Heart left ventricle (tissue), 16 donors: ENCODE measurements at regions not wholly inside any gene's neighbourhood (a gene's known extent, or its start where the extent isn't known, plus 50 kb on each side); places are given as distances from the start of the nearest gene placed in this dataset.

Source experiments
- ATAC-seq, 4 donors: fragments of 200-7000 bp; cut with Tn5 transposase; one replicate each; pipeline ENCODE4 v1.9.1; 2020 to 2022; ENCODE audit warnings: moderate library complexity in 4 of 4, mild to moderate bottlenecking in 3 of 4, moderate number of reproducible peaks in 1 of 4
- DNase-seq, 5 donors: peaks; one replicate each; pipeline ENCODE4 v3.0.0-alpha.2; 2020
- H3K27ac ChIP-seq, 12 donors: fragments of 200-600 bp; sonication (generic) in 4 of 12; one replicate each; pipeline versions ENCODE4 v1.5.0 to v1.8.0; 2016 to 2022; ENCODE audit warnings: mild to moderate bottlenecking in 2 of 12
- H3K27me3 ChIP-seq, 9 donors: fragments of 200-600 bp; sonication (generic) in 2 of 9; one replicate each; pipeline versions ENCODE4 v1.5.1 to v1.8.0; 2016 to 2022; ENCODE audit warnings: mild to moderate bottlenecking in 3 of 9
- H3K36me3 ChIP-seq, 9 donors: fragments of 200-600 bp; sonication (generic) in 2 of 9; one replicate each; pipeline versions ENCODE4 v1.5.0 to v1.8.0; 2018 to 2022; ENCODE audit warnings: mild to moderate bottlenecking in 2 of 9
- H3K4me1 ChIP-seq, 12 donors: fragments of 200-600 bp; sonication (generic) in 4 of 12; one replicate each; pipeline versions ENCODE4 v1.5.0 to v1.8.0; 2016 to 2022; ENCODE audit warnings: mild to moderate bottlenecking in 3 of 12
- H3K4me3 ChIP-seq, 12 donors: fragments of 200-600 bp; sonication (generic) in 4 of 12; one replicate each; pipeline versions ENCODE4 v1.5.0 to v1.8.0; 2017 to 2022; ENCODE audit warnings: mild to moderate bottlenecking in 9 of 12, moderate library complexity in 4 of 12
- H3K9me3 ChIP-seq, 12 donors: fragments of 200-600 bp; sonication (generic) in 4 of 12; one replicate each; pipeline versions ENCODE4 v1.5.0 to v1.8.0; 2016 to 2022; ENCODE audit warnings: mild to moderate bottlenecking in 1 of 12
- CTCF ChIP-seq, 12 donors: fragments of 200-600 bp; sonication (generic) in 4 of 12; IDR thresholded peaks; one replicate each; pipeline versions ENCODE4 v1.5.0 to v1.8.0; 2018 to 2022; ENCODE audit warnings: antibody characterized with exemption in 12 of 12, mild to moderate bottlenecking in 5 of 12
- POLR2A ChIP-seq, 2 donors: fragments of 450-650 bp; IDR thresholded peaks; one replicate each; pipeline ENCODE4 v1.6.1; 2017; ENCODE audit warnings: antibody characterized with exemption in 2 of 2, mild to moderate bottlenecking in 2 of 2, moderate library complexity in 2 of 2
- WGBS, 4 donors: extraction: QIAGEN DNeasy Blood & Tissue Kit in 2 of 4; methylation state at CpG; one replicate each; pipeline versions ENCODE4 v1.1.5 to v1.1.7; 2013 to 2018; 5-methylcytosine and 5-hydroxymethylcytosine counted together
- intact Hi-C, 10 donors: fragments of 100-400 bp; cut with DNase I; formaldehyde crosslinking; loops; one replicate each; pipeline versions ENCODE4 v1.11.1 to v1.14.2; 2022
- donor health status: ischemic (EF 13 %, LVEDD 7.1; RV severe dilation, severe dysfunction).
- donor health status: healthy with polysubstance abuse.
- donor health status: DM: no; HTN: yes; CAD: no.
- donor health status: DM: no; HTN: no; CAD: no.
- donor health status: ischemic (EF 25% LVEDD 6.9; RV normal size, moderate dysfunction).
- donor health status: ischemic (EF 25% LVEDD 5.7; RV mildly dilated, moderate dysfunction).
- donor health status: healthy.
- donor health status: DM: yes; HTN: yes; CAD: no.
- donor health status: ischemic (EF 35%, LVEDD 5.7; RV mildly dilated, moderate dysfunction).
- donor health status: nonischemic (EF 11% LVEDD 7.7; RV severe dilation, severe dysfunction).
- donor health status: DM: yes; HTN: yes; CAD: no.
- donor health status: PGD.
- donor health status: ischemic (EF 29% LVEDD 5.4; RV normal size, mild dysfunction).
- donor health status: nonischemic (EF 23%, LVEDD 6.1; RV moderate dilation, normal function).

DNA sequence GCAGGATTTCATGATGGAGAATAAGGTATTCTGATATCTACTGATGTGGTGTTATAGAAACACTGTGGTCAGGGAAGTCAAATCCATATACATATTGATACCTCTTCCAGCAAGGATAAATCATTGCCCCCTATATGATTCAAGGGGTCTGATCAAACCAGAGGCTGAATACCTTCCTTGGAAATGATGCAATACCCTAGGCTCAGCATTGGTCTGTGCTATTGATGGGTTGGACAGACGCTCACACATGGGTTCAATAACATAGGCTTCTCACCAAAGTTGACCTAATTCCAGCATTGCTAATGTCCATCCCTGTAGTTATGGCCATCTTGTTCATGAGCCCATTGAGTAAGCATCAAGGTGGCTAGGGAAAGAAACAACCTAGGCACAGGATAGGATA lies 257.0 kb upstream of the USP24 start:
- no peak overlapping the region for H3K27ac ChIP-seq

GRCh38 chr1:55468142-55468795 lies 253.1 kb upstream of the USP24 start:
- Histone ChIP-seq H3K9me3 (no peaks in the 10 kb centered on the region), H3K4me3 (no peak overlapping the region), H3K27me3 (no peaks in the 10 kb centered on the region), H3K27ac (no peak overlapping the region), H3K36me3 (no peaks in the 10 kb centered on the region), H3K4me1 (no peaks in the 10 kb centered on the region)
- TF ChIP-seq CTCF (IDR thresholded peaks at IDR 0.05) (no peak), POLR2A (IDR thresholded peaks at IDR 0.05) (no peak)
- WGBS, 4 donors, result 75 to 85% (median 81%) methylated on average over 7 of the region's 7 CpGs
- intact Hi-C loops, result loop anchor here in 1 of 10 donors (5.0 kb wide), 1 partner anchor 79 kb away; no protein-coding TSS in a partner anchor
- ATAC-seq (no peak), DNase-seq (no peak)

More for the DNA sequence above, 257.0 kb upstream of the USP24 start:
- H3K9me3 ChIP-seq, result no peaks in the 10 kb centered on the region
- no peaks in the 10 kb centered on the region for H3K27me3 ChIP-seq
- TF ChIP-seq POLR2A (IDR thresholded peaks at IDR 0.05) (no peak), CTCF (IDR thresholded peaks at IDR 0.05) (no peak)
- DNase-seq, result no peak
- ATAC-seq, result no peak
- H3K4me1 ChIP-seq, result peaks cover 0 to 22% (median 0%) of the 10 kb centered on the region in 12 donors
- H3K36me3 ChIP-seq, result no peaks in the 10 kb centered on the region
- no peak overlapping the region for H3K4me3 ChIP-seq
- 83 to 100% (median 98%) methylated on average over 1 of the region's 1 CpG for WGBS, 4 donors
- intact Hi-C loops, result no loop called here

- DNase-seq, result no peak
- Histone ChIP-seq H3K36me3 (no peaks in the 10 kb centered on the region), H3K4me3 (no peak overlapping the region), H3K9me3 (no peaks in the 10 kb centered on the region), H3K27me3 (no peaks in the 10 kb centered on the region), H3K4me1 (no peaks in the 10 kb centered on the region), H3K27ac (no peak overlapping the region)
- WGBS, 4 donors, result 94 to 99% (median 97%) methylated on average over 2 of the region's 2 CpGs
- no peak for ATAC-seq
- intact Hi-C loops, result loop anchor here in 1 of 10 donors (5.0 kb wide), 1 partner anchor 80 kb away; no protein-coding TSS in a partner anchor
- no peak for TF ChIP-seq POLR2A (IDR thresholded peaks at IDR 0.05)
- no peak for TF ChIP-seq CTCF (IDR thresholded peaks at IDR 0.05)
Measured at GRCh38 chr1:55466921-55467320, 251.8 kb upstream of the USP24 start.

DNA sequence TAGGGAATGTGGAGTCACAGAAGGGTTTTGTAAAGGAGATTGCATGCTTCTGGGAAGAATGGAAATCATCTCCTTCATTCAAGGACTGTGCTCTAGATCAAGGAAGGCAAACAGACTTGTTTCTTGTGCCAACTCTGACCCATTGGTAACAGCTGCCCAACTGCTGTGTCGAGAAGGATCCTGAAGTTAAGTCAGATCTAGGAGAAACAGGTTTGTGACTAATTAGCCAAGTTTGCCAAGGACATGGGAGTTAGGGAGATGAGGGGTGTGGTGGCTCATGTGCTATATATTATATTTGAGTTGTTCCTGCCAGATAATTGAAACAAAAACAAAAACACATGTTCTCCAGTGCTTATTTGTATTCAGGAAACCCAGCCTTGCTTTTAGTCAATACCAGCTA lies 251.2 kb upstream of the USP24 start:
- no peak for ATAC-seq
- no peak overlapping the region for H3K4me3 ChIP-seq
- intact Hi-C loops, result loop anchor here in 1 of 10 donors (5.0 kb wide), 1 partner anchor 81 kb away; no protein-coding TSS in a partner anchor
- no peaks in the 10 kb centered on the region for H3K27me3 ChIP-seq
- TF ChIP-seq POLR2A (IDR thresholded peaks at IDR 0.05) (no peak), CTCF (IDR thresholded peaks at IDR 0.05) (no peak)
- no peaks in the 10 kb centered on the region for H3K4me1 ChIP-seq
- no peaks in the 10 kb centered on the region for H3K9me3 ChIP-seq
- no peaks in the 10 kb centered on the region for H3K36me3 ChIP-seq
- 56 to 74% (median 60%) methylated on average over 1 of the region's 1 CpG for WGBS, 4 donors
- no peak overlapping the region for H3K27ac ChIP-seq
- DNase-seq, result no peak
